MM.1S (cell line): ENCODE measurements at regions not wholly inside any gene's neighbourhood (a gene's known extent, or its start where the extent isn't known, plus 50 kb on each side); places are given as distances from the start of the nearest gene placed in this dataset.
"Not testable (repeated sequence)": the region's sequence is repeated elsewhere in the genome, so short reads cannot be mapped to it uniquely, and the experiment has no call there.

Experiments used
- DNase-seq: peaks from one replicate; pipeline ENCODE4 v3.0.0-alpha.2; 2015
- H2AFZ ChIP-seq: fragments of 300-600 bp; sonication (generic); 2 replicates; pipeline ENCODE4 v1.6.0; 2016; ENCODE audit warnings: antibody characterized with exemption, low read length
- H3F3A ChIP-seq: fragments of 300-600 bp; sonication (generic); 2 replicates; pipeline ENCODE4 v1.6.1; 2016; ENCODE audit warnings: mild to moderate bottlenecking, antibody characterized with exemption, low read length, moderate library complexity, mixed read lengths; ENCODE audit not compliant: insufficient read depth
- H3K27ac ChIP-seq: fragments of 300-600 bp; sonication (generic); 2 replicates; pipeline ENCODE4 v1.5.1; 2016; ENCODE audit warnings: mild to moderate bottlenecking, low read length
- H3K27me3 ChIP-seq: fragments of 300-600 bp; sonication (generic); replicated peaks from 2 replicates; pipeline ENCODE4 v1.6.0; 2016; ENCODE audit warnings: low read length; ENCODE audit not compliant: insufficient read depth
- H3K36me3 ChIP-seq: fragments of 300-600 bp; sonication (generic); replicated peaks from 2 replicates; pipeline ENCODE4 v1.6.1; 2016; ENCODE audit warnings: mild to moderate bottlenecking, low read length, mixed read lengths; ENCODE audit not compliant: insufficient read depth
- H3K4me1 ChIP-seq: fragments of 300-600 bp; sonication (generic); 2 replicates; pipeline ENCODE4 v1.6.1; 2016; ENCODE audit warnings: low read length, mixed read lengths
- H3K4me2 ChIP-seq: fragments of 300-600 bp; sonication (generic); 2 replicates; pipeline ENCODE4 v1.6.0; 2016; ENCODE audit warnings: low read depth, low read length
- H3K4me3 ChIP-seq: fragments of 300-600 bp; sonication (generic); 2 replicates; pipeline ENCODE4 v1.5.1; 2016; ENCODE audit warnings: low read length, mixed read lengths
- H3K79me2 ChIP-seq: fragments of 300-600 bp; sonication (generic); 2 replicates; pipeline ENCODE4 v1.6.1; 2016; ENCODE audit warnings: mixed run types, low read length, mixed read lengths
- H3K9ac ChIP-seq: fragments of 300-600 bp; sonication (generic); 2 replicates; pipeline ENCODE4 v1.6.1; 2016; ENCODE audit warnings: low read length, mixed read lengths
- H3K9me2 ChIP-seq: fragments of 300-600 bp; sonication (generic); replicated peaks from 2 replicates; pipeline ENCODE4 v1.6.1; 2016; ENCODE audit warnings: mild to moderate bottlenecking, low read length, mixed read lengths; ENCODE audit not compliant: insufficient read depth
- H3K9me3 ChIP-seq: fragments of 300-600 bp; sonication (generic); replicated peaks from 2 replicates; pipeline ENCODE4 v1.6.1; 2016; ENCODE audit warnings: mild to moderate bottlenecking, low read length, mixed read lengths; ENCODE audit not compliant: insufficient read depth
- H4K20me1 ChIP-seq: fragments of 300-600 bp; sonication (generic); 2 replicates; pipeline ENCODE4 v1.6.1; 2016; ENCODE audit warnings: mild to moderate bottlenecking, low read length, moderate library complexity, mixed read lengths; ENCODE audit not compliant: insufficient read depth
- EZH2 ChIP-seq: fragments of 300-600 bp; sonication (generic); optimal IDR thresholded peaks from 2 replicates; pipeline ENCODE3; 2017; ENCODE audit warnings: low read depth, mild to moderate bottlenecking, antibody characterized with exemption, low read length, mixed read lengths
- EZH2phosphoT487 ChIP-seq: fragments of 300-600 bp; sonication (generic); IDR thresholded peaks from 2 replicates; pipeline ENCODE4 v1.6.1; 2018; ENCODE audit warnings: antibody characterized with exemption, low read length
- TF ChIP-seq, protein P1 (sequence below): fragments of 300-600 bp; sonication (generic); IDR thresholded peaks from 2 replicates; pipeline ENCODE4 v1.5.1; 2016; ENCODE audit warnings: antibody characterized with exemption, low read length, mixed read lengths

DNA sequence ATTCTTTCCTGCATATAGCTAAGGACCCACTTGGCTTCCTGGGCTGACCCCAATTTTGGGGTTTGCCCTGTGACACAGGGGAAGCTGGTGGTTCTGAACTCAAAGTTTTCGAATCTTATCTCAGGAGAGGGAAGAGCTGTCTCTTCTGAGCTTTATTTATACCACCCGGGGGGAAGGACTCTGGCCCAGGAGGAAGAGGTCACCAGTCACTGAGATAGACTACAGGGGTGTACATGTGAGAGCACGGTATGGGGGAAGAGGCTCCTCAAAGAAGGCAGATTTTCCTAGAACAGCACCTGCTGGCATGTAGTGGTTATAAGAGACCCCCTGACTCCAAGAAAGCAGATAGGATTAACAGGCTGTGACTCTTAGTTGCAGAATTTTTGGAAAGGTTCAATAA lies 101.8 kb upstream of the ELMO1 start:
- Histone ChIP-seq H3F3A (no peaks in the 10 kb centered on the region), H3K4me2 (no peak overlapping the region), H3K4me1 (no peaks in the 10 kb centered on the region)

DNA sequence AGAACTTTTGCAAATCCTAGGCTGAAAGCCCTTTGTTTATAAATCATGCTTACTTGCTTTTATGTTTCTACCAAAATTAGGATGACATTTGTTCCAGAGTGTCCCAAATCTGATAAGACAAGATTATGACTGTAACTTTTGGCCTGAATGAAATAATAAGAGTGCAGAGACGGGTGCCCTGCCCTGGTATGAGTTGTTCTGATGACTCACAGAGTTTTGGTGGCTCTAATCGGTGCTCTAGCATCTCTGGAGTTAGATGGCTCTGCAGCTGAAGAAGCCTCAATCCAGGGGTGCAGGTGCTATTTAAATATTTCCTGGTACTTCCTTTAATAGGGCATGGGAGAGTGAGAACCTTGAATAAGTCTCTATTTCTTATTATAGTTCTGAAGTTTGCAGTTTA lies 102.2 kb upstream of the ELMO1 start:
- Histone ChIP-seq H3K36me3 (no peaks in the 10 kb centered on the region), H3K9me2 (0 out of 2 replicates have a peak, but pooled peaks cover 4% of the 10 kb centered on the region), H3K4me1 (no peaks in the 10 kb centered on the region), H3K4me3 (no peak overlapping the region), H3K27ac (no peak overlapping the region), H3F3A (no peaks in the 10 kb centered on the region), H3K9me3 (no peaks in the 10 kb centered on the region), H3K4me2 (no peak overlapping the region), H3K27me3 (no peaks in the 10 kb centered on the region), H4K20me1 (no peaks in the 10 kb centered on the region), H3K79me2 (no peaks in the 10 kb centered on the region), H3K9ac (no peak overlapping the region), H2AFZ (no peak overlapping the region)
- DNase-seq: no peak
- TF ChIP-seq EZH2phosphoT487: no peak
- no peak for TF ChIP-seq EZH2

More for the DNA sequence above, 101.8 kb upstream of the ELMO1 start:
- DNase-seq: no peak
- H3K9me2 ChIP-seq: 0 out of 2 replicates have a peak, but pooled peaks cover 4% of the 10 kb centered on the region
- H3K9ac ChIP-seq: no peak overlapping the region
- no peak for TF ChIP-seq EZH2phosphoT487
- TF ChIP-seq EZH2: no peak
- TF ChIP-seq, protein P1, sequence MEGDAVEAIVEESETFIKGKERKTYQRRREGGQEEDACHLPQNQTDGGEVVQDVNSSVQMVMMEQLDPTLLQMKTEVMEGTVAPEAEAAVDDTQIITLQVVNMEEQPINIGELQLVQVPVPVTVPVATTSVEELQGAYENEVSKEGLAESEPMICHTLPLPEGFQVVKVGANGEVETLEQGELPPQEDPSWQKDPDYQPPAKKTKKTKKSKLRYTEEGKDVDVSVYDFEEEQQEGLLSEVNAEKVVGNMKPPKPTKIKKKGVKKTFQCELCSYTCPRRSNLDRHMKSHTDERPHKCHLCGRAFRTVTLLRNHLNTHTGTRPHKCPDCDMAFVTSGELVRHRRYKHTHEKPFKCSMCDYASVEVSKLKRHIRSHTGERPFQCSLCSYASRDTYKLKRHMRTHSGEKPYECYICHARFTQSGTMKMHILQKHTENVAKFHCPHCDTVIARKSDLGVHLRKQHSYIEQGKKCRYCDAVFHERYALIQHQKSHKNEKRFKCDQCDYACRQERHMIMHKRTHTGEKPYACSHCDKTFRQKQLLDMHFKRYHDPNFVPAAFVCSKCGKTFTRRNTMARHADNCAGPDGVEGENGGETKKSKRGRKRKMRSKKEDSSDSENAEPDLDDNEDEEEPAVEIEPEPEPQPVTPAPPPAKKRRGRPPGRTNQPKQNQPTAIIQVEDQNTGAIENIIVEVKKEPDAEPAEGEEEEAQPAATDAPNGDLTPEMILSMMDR: no peak
- H3K27me3 ChIP-seq: no peaks in the 10 kb centered on the region
- H2AFZ ChIP-seq: no peak overlapping the region
- H3K79me2 ChIP-seq: no peaks in the 10 kb centered on the region
- no peaks in the 10 kb centered on the region for H3K9me3 ChIP-seq
- no peaks in the 10 kb centered on the region for H4K20me1 ChIP-seq
- no peaks in the 10 kb centered on the region for H3K36me3 ChIP-seq
- H3K4me3 ChIP-seq: no peak overlapping the region
- H3K27ac ChIP-seq: no peak overlapping the region

DNA sequence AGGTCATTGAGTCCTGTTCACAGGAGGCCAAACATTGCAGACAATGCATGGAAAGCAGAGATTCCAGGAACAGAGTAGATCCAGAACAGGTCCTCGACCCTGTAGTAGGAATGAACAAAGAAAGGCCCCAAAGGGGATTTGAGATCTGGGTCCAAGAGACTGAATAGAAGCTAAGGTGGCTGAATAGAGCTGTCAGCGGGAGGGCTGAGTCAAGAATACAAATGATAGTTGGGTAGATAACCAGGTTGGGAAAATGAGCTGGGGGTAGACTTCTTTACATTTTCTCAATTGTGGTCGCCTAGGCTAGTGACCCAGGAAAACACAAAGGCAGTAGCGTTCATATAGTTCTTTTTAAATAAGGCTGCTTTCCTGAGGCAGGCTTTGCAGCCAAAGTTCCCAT lies 103.4 kb upstream of the ELMO1 start:
- Histone ChIP-seq H3K4me2 (no peak overlapping the region), H3K36me3 (no peaks in the 10 kb centered on the region), H3F3A (no peaks in the 10 kb centered on the region), H3K4me3 (no peak overlapping the region), H3K9me3 (no peaks in the 10 kb centered on the region), H3K27ac (no peak overlapping the region), H4K20me1 (no peaks in the 10 kb centered on the region), H3K4me1 (no peaks in the 10 kb centered on the region), H3K9me2 (0 out of 2 replicates have a peak, but pooled peaks cover 4% of the 10 kb centered on the region), H3K27me3 (no peaks in the 10 kb centered on the region), H2AFZ (no peak overlapping the region), H3K9ac (no peak overlapping the region), H3K79me2 (no peaks in the 10 kb centered on the region)
- DNase-seq: no peak
- TF ChIP-seq EZH2 (no peak), EZH2phosphoT487 (no peak)
- TF ChIP-seq, protein P1: no peak

DNA sequence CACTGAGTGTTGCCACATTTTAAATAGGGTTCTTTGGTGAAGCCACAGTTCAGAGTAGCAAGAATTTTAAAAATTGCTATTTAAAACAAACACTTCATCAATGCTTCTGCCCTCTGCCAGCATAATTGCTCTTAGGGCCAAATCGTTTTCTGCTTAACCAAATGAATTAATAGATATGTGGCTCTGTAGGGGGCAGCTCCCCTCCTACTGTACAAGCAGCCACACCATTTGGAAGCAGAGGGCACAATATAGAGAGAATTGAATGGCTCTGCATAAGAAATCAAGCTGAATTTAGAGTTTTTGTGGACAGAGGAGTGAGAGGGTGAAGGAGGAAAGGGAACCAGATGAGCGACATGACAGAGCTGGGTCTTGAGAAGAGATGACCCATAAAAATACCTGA lies 103.8 kb upstream of the ELMO1 start:
- not testable (repeated sequence) for H3K27ac ChIP-seq, H3K9ac ChIP-seq, DNase-seq, H3K27me3 ChIP-seq, H3K79me2 ChIP-seq, H3K4me1 ChIP-seq, H2AFZ ChIP-seq, H3K9me2 ChIP-seq, H3K36me3 ChIP-seq, H3K4me3 ChIP-seq, H3K4me2 ChIP-seq, H4K20me1 ChIP-seq, H3K9me3 ChIP-seq, H3F3A ChIP-seq
